ENCODE measurements at regions not wholly inside any gene's neighbourhood (a gene's known extent, or its start where the extent isn't known, plus 50 kb on each side); places are given as distances from the start of the nearest gene placed in this dataset.

GRCh38 chr17:36858119-36859002 lies 78.9 kb upstream of the LHX1 start:
- Mint-ChIP-seq H3K27ac (no peak overlapping the region), H3K36me3 (no peaks in the 10 kb centered on the region), H3K27me3 (peaks cover 11% of the 10 kb centered on the region in 2 donors), H3K4me1 (no peaks in the 10 kb centered on the region), H3K9me3 (no peaks in the 10 kb centered on the region), H3K4me3 (no peak overlapping the region)
- H3K36me3 ChIP-seq (ENCODE audit: insufficient read depth, low read length) = no peaks in the 10 kb centered on the region
- H3K9me3 ChIP-seq (ENCODE audit: control insufficient read depth in 1 of 2, low read length in 2 of 2) = no peaks in the 10 kb centered on the region
- H3K27me3 ChIP-seq (ENCODE audit: insufficient read depth, low read length) = no peaks in the 10 kb centered on the region
- ChIA-PET POLR2A (ENCODE audit: partially characterized antibody) (no interaction called here), CTCF (ENCODE audit: partially characterized antibody) (no interaction called here)
- H3K4me1 ChIP-seq (ENCODE audit: insufficient read depth, low read length) = no peaks in the 10 kb centered on the region
- intact Hi-C loops (cut with micrococcal nuclease) = no loop called here
- DNase-seq = no peak
- no peak overlapping the region for H3K4me3 ChIP-seq (ENCODE audit: low read length in 2 of 2)
- no peak overlapping the region for H3K27ac ChIP-seq (ENCODE audit: low read depth, low read length)

- ChIA-PET POLR2A (ENCODE audit: partially characterized antibody) (no interaction called here), CTCF (ENCODE audit: partially characterized antibody) (no interaction called here)
- peaks cover 11% of the 10 kb centered on the region in 2 donors for H3K27me3 Mint-ChIP-seq
- H3K27me3 ChIP-seq (ENCODE audit: insufficient read depth, low read length) = no peaks in the 10 kb centered on the region
- no peak for DNase-seq
- no peak overlapping the region for H3K27ac Mint-ChIP-seq
- no peaks in the 10 kb centered on the region for H3K4me1 ChIP-seq (ENCODE audit: insufficient read depth, low read length)
- no peak overlapping the region for H3K27ac ChIP-seq (ENCODE audit: low read depth, low read length)
- H3K4me3 Mint-ChIP-seq = no peak overlapping the region
- intact Hi-C loops (cut with micrococcal nuclease) = no loop called here
- no peaks in the 10 kb centered on the region for H3K36me3 Mint-ChIP-seq
- no peaks in the 10 kb centered on the region for H3K36me3 ChIP-seq (ENCODE audit: insufficient read depth, low read length)
- H3K4me1 Mint-ChIP-seq = no peaks in the 10 kb centered on the region
- H3K9me3 ChIP-seq (ENCODE audit: control insufficient read depth in 1 of 2, low read length in 2 of 2) = no peaks in the 10 kb centered on the region
- no peaks in the 10 kb centered on the region for H3K9me3 Mint-ChIP-seq
- no peak overlapping the region for H3K4me3 ChIP-seq (ENCODE audit: low read length in 2 of 2)
Observed at GRCh38 chr17:36859003-36859300, 78.3 kb upstream of the LHX1 start.

GRCh38 chr17:36859706-36860105 lies 77.6 kb upstream of the LHX1 start:
- POLR2A ChIA-PET (ENCODE audit: partially characterized antibody) = no interaction called here
- Mint-ChIP-seq H3K4me1 (no peaks in the 10 kb centered on the region), H3K9me3 (no peaks in the 10 kb centered on the region), H3K27ac (no peak overlapping the region), H3K4me3 (no peak overlapping the region), H3K27me3 (peaks cover 11% of the 10 kb centered on the region in 2 donors), H3K36me3 (no peaks in the 10 kb centered on the region)
- intact Hi-C loops (cut with micrococcal nuclease) = no loop called here
- H3K27me3 ChIP-seq (ENCODE audit: insufficient read depth, low read length) = no peaks in the 10 kb centered on the region
- no peaks in the 10 kb centered on the region for H3K36me3 ChIP-seq (ENCODE audit: insufficient read depth, low read length)
- H3K9me3 ChIP-seq (ENCODE audit: control insufficient read depth in 1 of 2, low read length in 2 of 2) = no peaks in the 10 kb centered on the region
- no peaks in the 10 kb centered on the region for H3K4me1 ChIP-seq (ENCODE audit: insufficient read depth, low read length)
- no peak overlapping the region for H3K27ac ChIP-seq (ENCODE audit: low read depth, low read length)
- CTCF ChIA-PET (ENCODE audit: partially characterized antibody) = no interaction called here
- no peak for DNase-seq
- no peak overlapping the region for H3K4me3 ChIP-seq (ENCODE audit: low read length in 2 of 2)

GRCh38 chr17:36861531-36861930 lies 75.7 kb upstream of the LHX1 start:
- H3K4me3 Mint-ChIP-seq = no peak overlapping the region
- H3K4me1 ChIP-seq (ENCODE audit: insufficient read depth, low read length) = no peaks in the 10 kb centered on the region
- no peaks in the 10 kb centered on the region for H3K9me3 ChIP-seq (ENCODE audit: control insufficient read depth in 1 of 2, low read length in 2 of 2)
- H3K4me3 ChIP-seq (ENCODE audit: low read length in 2 of 2) = no peak overlapping the region
- peaks cover 0 to 2% (median 0%) of the 10 kb centered on the region in 8 donors for H3K9me3 Mint-ChIP-seq
- no peak overlapping the region for H3K27ac Mint-ChIP-seq
- no peaks in the 10 kb centered on the region for H3K36me3 Mint-ChIP-seq
- ChIA-PET CTCF (ENCODE audit: partially characterized antibody) (no interaction called here), POLR2A (ENCODE audit: partially characterized antibody) (no interaction called here)
- H3K27ac ChIP-seq (ENCODE audit: low read depth, low read length) = no peak overlapping the region
- no peaks in the 10 kb centered on the region for H3K27me3 ChIP-seq (ENCODE audit: insufficient read depth, low read length)
- intact Hi-C loops (cut with micrococcal nuclease) = no loop called here
- peaks cover 11% of the 10 kb centered on the region in 2 donors for H3K27me3 Mint-ChIP-seq
- DNase-seq = no peak
- H3K4me1 Mint-ChIP-seq = no peaks in the 10 kb centered on the region
- H3K36me3 ChIP-seq (ENCODE audit: insufficient read depth, low read length) = no peaks in the 10 kb centered on the region

- intact Hi-C loops (cut with micrococcal nuclease) = no loop called here
Observed at GRCh38 chr17:36862116-36862920, 75.0 kb upstream of the LHX1 start.

GRCh38 chr17:36863131-36863530 lies 74.1 kb upstream of the LHX1 start:
- no peak overlapping the region for H3K4me3 ChIP-seq (ENCODE audit: low read length in 2 of 2)
- no peaks in the 10 kb centered on the region for H3K36me3 ChIP-seq (ENCODE audit: insufficient read depth, low read length)
- peaks cover 3 to 10% of the 10 kb centered on the region in 2 donors for H3K27me3 Mint-ChIP-seq
- POLR2A ChIA-PET (ENCODE audit: partially characterized antibody) = no interaction called here
- no peaks in the 10 kb centered on the region for H3K27me3 ChIP-seq (ENCODE audit: insufficient read depth, low read length)
- CTCF ChIA-PET (ENCODE audit: partially characterized antibody) = no interaction called here
- no peaks in the 10 kb centered on the region for H3K4me1 Mint-ChIP-seq
- no peak overlapping the region for H3K4me3 Mint-ChIP-seq
- H3K9me3 ChIP-seq (ENCODE audit: control insufficient read depth in 1 of 2, low read length in 2 of 2) = no peaks in the 10 kb centered on the region
- H3K27ac Mint-ChIP-seq = no peak overlapping the region
- no peaks in the 10 kb centered on the region for H3K36me3 Mint-ChIP-seq
- H3K9me3 Mint-ChIP-seq = peaks cover 0 to 2% (median 0%) of the 10 kb centered on the region in 8 donors
- no peak for DNase-seq
- intact Hi-C loops (cut with micrococcal nuclease) = no loop called here
- no peaks in the 10 kb centered on the region for H3K4me1 ChIP-seq (ENCODE audit: insufficient read depth, low read length)
- no peak overlapping the region for H3K27ac ChIP-seq (ENCODE audit: low read depth, low read length)

More at GRCh38 chr17:36862116-36862920, 75.0 kb upstream of the LHX1 start:
- Histone ChIP-seq H3K27me3 (ENCODE audit: insufficient read depth, low read length) (no peaks in the 10 kb centered on the region), H3K27ac (ENCODE audit: low read depth, low read length) (no peak overlapping the region), H3K4me3 (ENCODE audit: low read length in 2 of 2) (no peak overlapping the region), H3K9me3 (ENCODE audit: control insufficient read depth in 1 of 2, low read length in 2 of 2) (no peaks in the 10 kb centered on the region), H3K4me1 (ENCODE audit: insufficient read depth, low read length) (no peaks in the 10 kb centered on the region), H3K36me3 (ENCODE audit: insufficient read depth, low read length) (no peaks in the 10 kb centered on the region)
- Mint-ChIP-seq H3K27me3 (peaks cover 6 to 8% of the 10 kb centered on the region in 2 donors), H3K4me1 (no peaks in the 10 kb centered on the region), H3K9me3 (peaks cover 0 to 2% (median 0%) of the 10 kb centered on the region in 8 donors), H3K36me3 (no peaks in the 10 kb centered on the region), H3K27ac (no peak overlapping the region), H3K4me3 (no peak overlapping the region)
- POLR2A ChIA-PET (ENCODE audit: partially characterized antibody) = no interaction called here
- DNase-seq = no peak
- CTCF ChIA-PET (ENCODE audit: partially characterized antibody) = no interaction called here

- H3K36me3 Mint-ChIP-seq = no peaks in the 10 kb centered on the region
- H3K4me3 Mint-ChIP-seq = no peak overlapping the region
- H3K4me3 ChIP-seq (ENCODE audit: low read length in 2 of 2) = no peak overlapping the region
- CTCF ChIA-PET (ENCODE audit: partially characterized antibody) = interaction anchor here (0.6 kb wide), 1 partner anchor 148 kb away, joined by 3 read pairs; no protein-coding TSS in a partner anchor
- no peaks in the 10 kb centered on the region for H3K4me1 Mint-ChIP-seq
- H3K27me3 Mint-ChIP-seq = peaks cover 3 to 13% of the 10 kb centered on the region in 2 donors
- no peaks in the 10 kb centered on the region for H3K36me3 ChIP-seq (ENCODE audit: insufficient read depth, low read length)
- H3K27me3 ChIP-seq (ENCODE audit: insufficient read depth, low read length) = no peaks in the 10 kb centered on the region
- H3K9me3 Mint-ChIP-seq = peaks cover 0 to 2% (median 0%) of the 10 kb centered on the region in 8 donors
- H3K27ac ChIP-seq (ENCODE audit: low read depth, low read length) = no peak overlapping the region
- no peak for DNase-seq
- no peak overlapping the region for H3K27ac Mint-ChIP-seq
- H3K4me1 ChIP-seq (ENCODE audit: insufficient read depth, low read length) = no peaks in the 10 kb centered on the region
- intact Hi-C loops (cut with micrococcal nuclease) = no loop called here
- POLR2A ChIA-PET (ENCODE audit: partially characterized antibody) = no interaction called here
- no peaks in the 10 kb centered on the region for H3K9me3 ChIP-seq (ENCODE audit: control insufficient read depth in 1 of 2, low read length in 2 of 2)
Observed at GRCh38 chr17:36863676-36864612, 73.3 kb upstream of the LHX1 start.

Measured in CD4-positive, alpha-beta memory T cell (primary cell).